Nephron progenitor cell (in vitro differentiated cells): ENCODE measurements at regions not wholly inside any gene's neighbourhood (a gene's known extent, or its start where the extent isn't known, plus 50 kb on each side); places are given as distances from the start of the nearest gene placed in this dataset.
A peak's percentile ranks its signal among the peaks of the same experiment; 100 is the strongest.

ENCODE experiments used
- DNase-seq: peaks from one replicate; pipeline ENCODE4 v3.0.0; 2021
- H3K27ac Mint-ChIP-seq: 2 replicates; pipeline ENCODE4 v1.8.0; 2021; ENCODE audit warnings: mild to moderate bottlenecking, moderate library complexity, mixed read lengths
- H3K27me3 Mint-ChIP-seq: 2 replicates; pipeline ENCODE4 v1.8.0; 2021; ENCODE audit warnings: mild to moderate bottlenecking, low read depth, mixed read lengths; ENCODE audit not compliant: poor library complexity
- H3K36me3 Mint-ChIP-seq: 2 replicates; pipeline ENCODE4 v1.8.0; 2021; ENCODE audit warnings: low read depth, mixed read lengths
- H3K4me1 Mint-ChIP-seq: 2 replicates; pipeline ENCODE4 v1.8.0; 2021; ENCODE audit warnings: mixed read lengths
- H3K4me3 Mint-ChIP-seq: 2 replicates; pipeline ENCODE4 v1.8.0; 2021; ENCODE audit warnings: mild to moderate bottlenecking, moderate library complexity, mixed read lengths
- H3K9me3 Mint-ChIP-seq: 2 replicates; pipeline ENCODE4 v1.8.0; 2021; ENCODE audit warnings: mild to moderate bottlenecking, moderate library complexity, mixed read lengths
- CTCF ChIP-seq: fragments of 200-600 bp; sonication (generic); IDR thresholded peaks from 2 replicates; pipeline ENCODE4 v1.5.0; 2021; ENCODE audit warnings: antibody characterized with exemption

GRCh38 chrX:4485912-4486311 is 772.5 kb upstream of the PRKX start:
- TF ChIP-seq CTCF: no peak
- peaks cover 7% of the 10 kb centered on the region for H3K4me1 Mint-ChIP-seq
- H3K36me3 Mint-ChIP-seq: no peaks in the 10 kb centered on the region
- DNase-seq: no peak
- H3K9me3 Mint-ChIP-seq: peaks cover 8% of the 10 kb centered on the region
- H3K27ac Mint-ChIP-seq: no peak overlapping the region
- H3K4me3 Mint-ChIP-seq: no peak overlapping the region
- no peaks in the 10 kb centered on the region for H3K27me3 Mint-ChIP-seq

DNA sequence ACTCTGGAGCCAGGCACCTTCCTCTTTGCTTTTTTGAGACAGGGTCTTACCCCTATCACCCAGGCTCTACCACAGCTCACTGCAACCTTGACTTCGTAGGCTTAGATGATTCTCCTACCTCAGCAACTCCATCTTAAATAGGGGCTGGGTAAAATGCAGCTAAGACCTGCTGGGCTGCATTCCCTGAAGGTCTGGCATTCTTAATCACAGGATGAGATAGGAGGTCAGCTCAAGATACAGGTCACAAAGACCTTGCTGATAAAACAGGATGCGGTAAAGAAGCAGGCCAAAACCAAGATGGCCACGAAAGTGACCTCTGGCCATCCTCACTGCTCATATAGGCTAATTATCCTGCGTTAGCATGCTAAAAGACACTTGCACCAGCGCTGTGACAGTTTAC is 770.8 kb upstream of the PRKX start:
- peaks cover 7% of the 10 kb centered on the region for H3K4me1 Mint-ChIP-seq
- H3K36me3 Mint-ChIP-seq: no peaks in the 10 kb centered on the region
- H3K27ac Mint-ChIP-seq: peak overlapping the region; percentile 31
- DNase-seq: no peak
- H3K4me3 Mint-ChIP-seq: no peak overlapping the region
- TF ChIP-seq CTCF: no peak
- peaks cover 8% of the 10 kb centered on the region for H3K9me3 Mint-ChIP-seq
- no peaks in the 10 kb centered on the region for H3K27me3 Mint-ChIP-seq

- Mint-ChIP-seq H3K27me3 (no peaks in the 10 kb centered on the region), H3K4me3 (no peak overlapping the region), H3K27ac (no peak overlapping the region), H3K9me3 (peaks cover 46% of the 10 kb centered on the region), H3K36me3 (peaks cover 8% of the 10 kb centered on the region), H3K4me1 (no peaks in the 10 kb centered on the region)
- TF ChIP-seq CTCF: no peak
- DNase-seq: no peak
These were observed 738.1 kb upstream of the PRKX start for GRCh38 chrX:4451591-4451990.

GRCh38 chrX:4450177-4450576 is 736.7 kb upstream of the PRKX start:
- H3K27me3 Mint-ChIP-seq: no peaks in the 10 kb centered on the region
- no peak overlapping the region for H3K27ac Mint-ChIP-seq
- H3K4me3 Mint-ChIP-seq: no peak overlapping the region
- no peak for TF ChIP-seq CTCF
- peaks cover 8% of the 10 kb centered on the region for H3K36me3 Mint-ChIP-seq
- peaks cover 33% of the 10 kb centered on the region for H3K9me3 Mint-ChIP-seq
- DNase-seq: no peak
- no peaks in the 10 kb centered on the region for H3K4me1 Mint-ChIP-seq

DNA sequence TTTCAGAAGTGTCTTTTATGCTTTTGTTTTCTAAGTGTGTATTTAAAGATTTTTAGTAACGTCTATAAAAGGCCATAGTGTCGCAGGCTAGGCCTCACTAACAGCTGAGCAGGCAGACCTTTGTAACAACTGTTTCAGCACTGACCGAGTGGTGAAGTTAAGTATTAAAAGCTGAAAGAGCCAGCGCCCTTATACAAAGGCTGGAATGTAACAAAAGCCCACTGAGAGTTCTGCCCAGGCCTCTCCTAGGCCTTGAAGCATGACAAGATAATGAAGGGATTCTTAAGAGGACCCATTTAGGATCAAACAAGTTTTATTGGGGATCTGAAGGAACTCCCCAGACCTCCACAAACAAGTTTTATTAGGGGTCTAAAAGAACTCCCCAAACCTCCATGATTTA is 722.5 kb upstream of the PRKX start:
- H3K36me3 Mint-ChIP-seq: peaks cover 6% of the 10 kb centered on the region
- no peak for DNase-seq
- no peak overlapping the region for H3K4me3 Mint-ChIP-seq
- TF ChIP-seq CTCF: no peak
- no peaks in the 10 kb centered on the region for H3K27me3 Mint-ChIP-seq
- peak overlapping the region; percentile 79 for H3K27ac Mint-ChIP-seq
- H3K4me1 Mint-ChIP-seq: peaks cover 7% of the 10 kb centered on the region
- peaks cover 16% of the 10 kb centered on the region for H3K9me3 Mint-ChIP-seq

GRCh38 chrX:4397471-4397870 is 684.0 kb upstream of the PRKX start:
- no peaks in the 10 kb centered on the region for H3K36me3 Mint-ChIP-seq
- H3K9me3 Mint-ChIP-seq: no peaks in the 10 kb centered on the region
- H3K27ac Mint-ChIP-seq: no peak overlapping the region
- no peaks in the 10 kb centered on the region for H3K4me1 Mint-ChIP-seq
- no peak overlapping the region for H3K4me3 Mint-ChIP-seq
- no peaks in the 10 kb centered on the region for H3K27me3 Mint-ChIP-seq
- no peak for TF ChIP-seq CTCF
- no peak for DNase-seq
